LoVo (cell line): ENCODE measurements at regions not wholly inside any gene's neighbourhood (a gene's known extent, or its start where the extent isn't known, plus 50 kb on each side); places are given as distances from the start of the nearest gene placed in this dataset.
A peak's percentile ranks its signal among the peaks of the same experiment; 100 is the strongest.
"Not testable (repeated sequence)": the region's sequence is repeated elsewhere in the genome, so short reads cannot be mapped to it uniquely, and the experiment has no call there.

Source experiments
- DNase-seq: peaks from one replicate; pipeline ENCODE4 v3.0.0-alpha.2; 2016; ENCODE audit warnings: low spot score

DNA sequence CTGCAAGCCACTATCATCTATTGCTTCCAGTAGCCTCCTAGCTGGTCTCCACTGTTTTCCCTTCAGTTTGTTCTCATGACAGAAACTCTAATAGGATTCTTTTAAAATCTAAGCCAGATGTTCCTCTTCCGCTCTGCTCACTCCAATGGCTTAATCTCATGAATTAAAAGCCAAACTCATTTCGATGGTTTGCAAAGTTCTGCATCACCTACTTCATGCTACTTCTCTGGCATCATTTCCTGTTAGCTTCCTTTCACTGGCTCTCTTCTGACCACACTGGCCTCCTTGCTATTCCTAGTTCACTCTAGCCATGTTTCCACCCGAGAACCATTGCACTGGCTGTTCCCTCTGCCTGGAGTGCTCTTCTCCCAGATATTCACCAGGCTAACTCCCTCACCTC, 102.0 kb upstream of the LSM6 start:
- DNase-seq, result no peak

DNA sequence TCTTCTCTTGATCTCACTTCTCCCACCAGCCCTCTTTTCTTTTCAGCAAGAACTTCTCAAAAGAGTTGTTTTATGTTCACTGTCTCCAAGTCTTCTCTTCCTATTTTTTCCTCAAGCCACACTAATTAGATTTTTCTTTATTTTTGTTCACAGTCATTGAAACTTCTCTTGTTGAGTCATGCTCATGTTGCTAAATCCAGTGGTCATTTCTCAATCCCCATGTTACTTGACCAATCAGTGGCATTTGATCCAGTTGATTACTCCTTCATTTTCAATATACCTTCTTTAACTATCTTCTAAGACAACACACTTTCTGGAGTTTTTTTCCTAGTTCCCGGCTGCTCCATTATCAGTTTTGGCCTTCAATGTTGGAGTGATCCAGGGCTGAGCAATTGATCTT, 103.1 kb upstream of the LSM6 start:
- DNase-seq, result no peak

DNA sequence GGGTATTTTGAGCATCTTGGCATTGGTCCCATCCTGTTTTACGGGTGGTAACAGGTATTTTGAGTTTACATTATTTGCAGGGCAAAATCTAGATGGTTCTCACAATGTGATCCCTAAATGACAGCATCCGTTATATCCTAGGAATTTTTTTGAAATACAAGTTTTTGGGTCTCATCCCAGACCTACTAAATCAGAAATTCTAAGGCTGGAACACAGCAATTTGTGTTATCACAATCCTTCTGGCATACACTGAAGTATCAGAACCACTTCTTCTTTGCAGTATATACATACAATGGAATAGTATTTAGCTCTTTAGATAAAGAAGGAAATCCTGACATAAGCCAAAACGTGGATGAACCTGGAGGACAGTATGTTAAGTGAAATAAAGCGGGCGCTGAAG, 104.1 kb upstream of the LSM6 start:
- DNase-seq, result no peak

DNA sequence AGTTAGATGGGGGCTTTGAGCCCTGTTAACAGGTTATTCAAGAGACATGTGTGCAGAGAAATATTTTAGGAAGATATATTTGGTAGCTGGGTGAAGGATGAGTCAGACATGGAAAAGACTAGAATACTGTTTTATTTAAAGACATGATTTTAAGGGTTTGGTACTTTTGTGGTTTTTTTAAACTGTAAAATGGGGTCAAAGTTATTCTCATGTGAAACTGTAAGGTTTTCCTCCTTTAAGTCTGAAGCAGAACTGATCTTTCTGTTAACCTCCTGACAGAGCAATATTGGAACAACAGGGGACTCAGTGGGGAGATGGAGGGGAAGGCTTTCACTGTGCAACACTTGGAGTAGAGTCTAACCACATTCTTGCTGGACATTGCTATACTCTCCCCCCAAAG, 112.4 kb upstream of the LSM6 start:
- no peak for DNase-seq

DNA sequence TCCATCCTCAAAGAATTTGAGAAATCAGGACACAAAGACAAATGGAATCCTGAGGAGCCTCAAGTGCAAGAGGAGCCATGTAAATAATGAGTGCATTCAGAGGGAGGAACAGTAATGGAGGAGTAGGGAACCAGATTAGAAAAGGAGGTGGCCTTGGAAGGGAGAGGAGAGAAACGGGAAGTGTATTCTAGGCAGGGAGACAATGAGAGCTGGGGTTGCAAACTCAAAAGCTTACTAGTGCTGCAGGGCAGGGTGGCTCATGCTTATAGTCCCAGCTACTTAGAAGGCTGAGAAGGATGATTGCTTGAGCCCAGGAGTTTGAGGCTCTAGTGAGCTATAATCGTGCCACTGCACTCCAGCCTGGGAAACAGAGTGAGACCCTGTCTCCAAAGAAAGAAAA, 113.2 kb upstream of the LSM6 start:
- no peak for DNase-seq

DNA sequence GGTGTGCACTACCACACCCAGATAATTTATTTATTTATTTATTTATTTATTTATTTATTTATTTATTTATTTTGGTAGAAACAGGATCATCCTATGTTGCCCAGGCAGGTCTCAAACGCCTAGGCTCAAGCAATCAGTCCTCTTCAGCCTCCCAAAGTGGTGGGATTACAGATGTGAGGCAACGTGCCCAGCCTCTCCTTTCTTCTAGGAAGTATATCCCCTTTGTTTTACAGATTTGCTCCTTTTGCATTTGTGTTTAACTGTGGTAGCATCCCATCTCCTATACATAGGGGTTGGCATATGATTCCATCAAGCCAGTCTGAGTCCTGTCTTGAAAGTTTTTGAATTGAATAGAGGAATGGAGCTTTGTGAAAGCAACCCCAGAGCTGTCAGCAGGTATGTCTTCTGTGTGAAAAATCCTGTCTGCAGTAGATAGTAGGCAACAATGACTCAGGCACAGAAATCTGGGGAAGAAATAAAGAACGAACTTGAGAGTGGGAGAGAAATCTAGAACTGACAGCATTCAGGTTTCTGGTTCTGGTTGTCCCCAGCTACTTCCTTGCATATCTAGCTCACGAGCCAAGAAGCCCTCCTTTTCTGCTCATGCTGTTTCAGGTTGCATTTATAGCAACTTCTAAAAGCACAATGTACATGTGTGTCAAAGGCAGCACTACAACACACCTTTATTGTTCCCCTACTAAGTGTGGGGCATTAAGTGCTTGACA, 113.7 kb upstream of the LSM6 start:
- no peak for DNase-seq

GRCh38 chr4:146059865-146060264, 115.7 kb upstream of the LSM6 start:
- DNase-seq, result no peak

- no peak for DNase-seq
Measured at GRCh38 chr4:146059151-146059550, 116.4 kb upstream of the LSM6 start.

GRCh38 chr4:146058531-146058930, 117.0 kb upstream of the LSM6 start:
- DNase-seq, result no peak

- DNase-seq, result no peak
Measured at GRCh38 chr4:146054676-146055075, 116.1 kb upstream of the ZNF827 start.

GRCh38 chr4:146053891-146054290, 115.3 kb upstream of the ZNF827 start:
- no peak for DNase-seq

GRCh38 chr4:146051728-146052391, 113.2 kb upstream of the ZNF827 start:
- DNase-seq, result no peak

DNA sequence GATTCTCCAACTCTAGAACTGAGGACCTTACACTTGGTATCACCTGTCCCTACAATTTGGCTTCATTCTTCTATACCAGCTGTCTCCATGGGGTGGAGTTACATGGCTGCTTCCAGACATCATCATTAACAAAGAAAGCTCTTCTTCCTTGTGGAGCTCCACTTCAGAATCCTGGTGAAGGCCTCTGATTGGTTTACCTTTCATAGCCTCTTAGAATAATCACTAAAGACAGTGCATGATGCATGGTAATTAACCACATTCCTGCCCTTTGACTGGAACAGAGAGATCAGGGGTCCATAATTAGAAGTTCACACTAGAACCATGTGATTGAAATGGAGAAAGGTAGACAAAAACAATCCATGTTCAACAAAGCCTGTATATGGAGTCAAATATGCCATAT, 112.6 kb upstream of the ZNF827 start:
- DNase-seq, result no peak

DNA sequence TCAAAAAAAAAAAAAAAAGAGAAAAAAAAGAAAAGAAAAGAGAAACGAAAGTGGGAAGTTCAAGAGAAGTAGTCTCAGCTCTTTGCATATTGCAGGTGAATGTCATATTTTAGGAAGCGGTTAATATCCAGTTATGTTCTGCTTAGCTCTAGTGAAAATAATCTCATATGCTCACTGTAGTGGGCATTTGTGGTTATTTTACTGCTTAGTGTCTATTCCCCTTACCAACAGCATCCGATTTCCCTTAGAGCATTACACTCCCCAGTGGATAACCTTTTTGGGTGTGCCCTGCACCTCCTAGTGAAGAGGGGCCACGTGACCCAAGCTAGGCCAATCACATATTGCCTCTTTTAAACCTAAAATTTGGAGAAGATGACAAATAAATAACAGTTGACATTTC, 111.2 kb upstream of the ZNF827 start:
- no peak for DNase-seq

DNA sequence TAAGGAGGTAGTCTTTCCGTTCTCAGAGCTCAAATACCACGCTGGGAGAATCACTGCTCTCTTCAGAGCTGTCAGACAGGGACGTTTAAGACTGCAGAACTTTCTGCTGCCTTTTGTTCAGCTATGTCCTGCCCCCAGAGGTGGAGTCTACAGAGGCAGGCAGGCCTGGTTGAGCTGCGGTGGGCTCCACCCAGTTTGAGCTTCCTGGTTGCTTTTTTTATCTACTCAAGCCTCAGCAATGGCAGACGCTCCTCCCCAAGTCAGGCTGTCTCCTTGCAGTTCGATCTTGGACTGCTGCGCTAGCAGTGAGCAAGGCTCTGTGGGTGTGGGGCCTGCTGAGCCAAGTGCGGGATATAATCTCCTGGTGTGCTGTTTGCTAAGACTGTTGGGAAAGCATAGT, 109.1 kb upstream of the ZNF827 start:
- DNase-seq, result not testable (repeated sequence)

- no peak for DNase-seq
Measured at GRCh38 chr4:146041139-146042004, 102.7 kb upstream of the ZNF827 start.

DNA sequence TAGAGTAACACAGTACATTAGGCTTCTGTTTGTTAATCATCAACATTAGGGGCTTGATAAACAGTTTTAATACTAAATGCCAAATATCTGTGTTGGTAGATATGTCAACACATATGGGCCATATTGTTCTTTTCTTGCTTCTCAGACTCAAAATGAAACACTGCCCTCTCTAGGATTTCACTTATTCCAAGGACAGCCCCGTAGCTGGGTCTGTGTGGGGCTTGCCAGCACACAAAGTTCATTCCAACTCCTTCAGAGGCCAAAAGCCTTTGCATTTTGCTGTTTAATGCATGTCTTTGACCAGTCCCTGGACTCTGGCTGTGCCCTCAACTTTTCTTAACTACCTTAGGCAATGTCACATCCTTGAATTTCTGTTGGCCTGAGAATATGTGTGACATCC, 102.0 kb upstream of the ZNF827 start:
- DNase-seq, result no peak

DNA sequence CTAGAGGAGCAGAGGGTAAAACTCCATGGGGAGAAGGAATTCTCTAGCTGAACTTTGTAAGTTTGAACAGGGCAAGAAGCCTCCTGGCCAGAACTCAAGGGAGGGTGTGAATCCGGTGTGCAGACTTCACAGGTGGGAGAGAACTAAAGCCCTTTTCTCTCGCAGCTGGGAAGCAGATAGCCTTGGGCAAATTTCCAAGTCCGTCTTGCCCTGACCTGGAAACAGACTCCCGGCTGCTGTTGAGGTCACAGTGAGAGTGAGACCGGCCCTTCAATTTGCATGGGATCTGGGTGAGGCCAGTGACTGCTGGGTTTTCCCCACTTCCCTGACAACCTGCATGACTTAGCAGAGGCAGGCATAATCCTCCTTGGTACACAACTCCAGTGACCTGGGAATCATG, 94.5 kb upstream of the ZNF827 start:
- no peak for DNase-seq

- no peak for DNase-seq
Measured at GRCh38 chr4:146032234-146032860, 93.7 kb upstream of the ZNF827 start.

- peak; percentile 65 for DNase-seq
Measured at GRCh38 chr4:146029939-146030710, 91.5 kb upstream of the ZNF827 start.

GRCh38 chr4:146029147-146029546, 90.5 kb upstream of the ZNF827 start:
- no peak for DNase-seq

DNA sequence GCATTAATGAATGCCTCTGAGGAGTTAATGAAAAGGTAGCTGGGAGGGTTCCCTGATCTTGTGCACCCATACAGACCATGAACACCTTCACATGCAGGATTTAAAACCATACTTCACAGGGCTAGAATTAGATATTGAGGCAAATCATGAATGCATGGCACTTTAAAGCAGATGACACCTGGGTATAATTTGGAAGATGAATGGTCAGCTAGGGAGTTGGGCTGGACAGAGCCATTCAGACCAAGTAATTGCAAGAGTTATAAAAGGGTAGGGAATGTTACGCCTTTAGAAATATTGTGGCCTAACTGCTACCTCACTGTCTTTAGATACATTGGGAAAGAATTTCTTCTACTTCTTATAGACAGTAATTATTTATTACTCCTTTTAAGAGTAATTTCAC, 89.1 kb upstream of the ZNF827 start:
- no peak for DNase-seq
